ENCODE measurements at regions not wholly inside any gene's neighbourhood (a gene's known extent, or its start where the extent isn't known, plus 50 kb on each side); places are given as distances from the start of the nearest gene placed in this dataset.

DNA sequence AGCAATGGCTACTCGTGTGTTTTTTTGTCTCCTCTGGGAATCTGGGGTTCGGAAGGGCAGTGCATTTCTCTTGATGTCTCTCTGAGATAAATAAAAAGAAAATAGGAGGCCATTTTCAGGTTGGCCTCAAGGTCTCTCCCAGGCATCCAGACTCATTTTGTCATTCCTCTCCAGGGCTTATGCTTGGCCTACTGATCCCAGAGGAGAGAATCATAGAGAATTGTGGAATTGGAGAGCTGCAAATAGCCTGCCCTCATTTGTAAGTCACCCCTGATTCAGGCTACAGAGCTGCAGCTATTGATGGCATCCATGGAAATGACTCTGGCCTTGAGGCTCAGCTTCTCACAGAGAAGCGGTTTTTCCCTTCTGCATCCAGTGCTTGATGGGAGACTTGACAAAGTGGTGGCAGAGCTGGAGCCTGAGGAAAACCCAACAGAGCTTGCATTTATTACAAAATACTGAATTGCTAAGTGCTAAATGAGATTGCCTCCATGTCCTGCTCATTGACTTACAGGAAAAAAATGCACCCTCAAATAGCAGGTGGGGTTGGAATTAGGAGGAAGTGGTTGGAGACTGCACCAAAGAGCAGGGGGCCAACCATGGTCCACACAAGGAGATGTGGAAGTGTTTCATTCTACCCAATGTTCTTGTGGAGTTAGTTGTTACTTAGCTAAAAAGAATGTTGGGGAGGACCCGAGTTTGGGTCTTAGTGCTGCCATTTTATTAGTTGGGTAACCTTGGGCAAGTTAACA is 140.4 kb downstream of the S1PR1 start:
- in situ Hi-C loops (cut with HindIII; ENCODE audit: low pct_unique_long_range_greater_than_20kb, low sequenced_read_pairs): no loop called here
- H3K27ac ChIP-seq (ENCODE audit: low read length): no peak overlapping the region
- ATAC-seq: no peak

DNA sequence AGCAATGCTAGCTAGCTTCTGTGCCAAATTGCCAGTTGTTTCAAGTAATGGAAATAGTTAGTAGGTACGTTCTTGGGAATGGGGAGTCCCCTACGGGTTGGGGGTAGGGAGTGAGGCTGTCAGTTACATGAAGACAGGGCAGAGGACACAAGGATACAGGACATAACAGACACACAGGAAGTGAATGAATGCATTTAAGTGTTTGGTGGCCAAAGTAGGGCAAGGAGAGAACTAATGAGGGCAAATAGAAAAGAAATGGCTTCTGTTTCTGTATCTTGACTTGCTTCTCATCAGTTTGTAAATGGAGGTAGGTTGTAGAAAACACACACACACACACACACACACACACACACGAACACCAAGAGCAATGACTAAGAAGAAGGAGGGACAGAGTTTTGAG is 142.2 kb downstream of the S1PR1 start:
- ChIA-PET CTCF (no interaction called here), POLR2A (no interaction called here)
- no peak overlapping the region for H3K4me3 ChIP-seq (ENCODE audit: low read depth in 2 of 2, low read length in 2 of 2)
- ATAC-seq: no peak
- H3K4me1 ChIP-seq (ENCODE audit: control insufficient read depth, insufficient read depth, low read length): no peaks in the 10 kb centered on the region
- no peak overlapping the region for H3K27ac ChIP-seq (ENCODE audit: low read length)
- H3K27me3 ChIP-seq (ENCODE audit: control insufficient read depth, insufficient read depth, low read length): no peaks in the 10 kb centered on the region
- DNase-seq (ENCODE audit: low read depth, low spot score): no peak
- BruUV-seq (replicated peaks): no TSS peak
- no peak for TF ChIP-seq POLR2AphosphoS5 (IDR thresholded peaks at IDR 0.05; ENCODE audit: low read depth, low read length)
- TF ChIP-seq, protein P1, sequence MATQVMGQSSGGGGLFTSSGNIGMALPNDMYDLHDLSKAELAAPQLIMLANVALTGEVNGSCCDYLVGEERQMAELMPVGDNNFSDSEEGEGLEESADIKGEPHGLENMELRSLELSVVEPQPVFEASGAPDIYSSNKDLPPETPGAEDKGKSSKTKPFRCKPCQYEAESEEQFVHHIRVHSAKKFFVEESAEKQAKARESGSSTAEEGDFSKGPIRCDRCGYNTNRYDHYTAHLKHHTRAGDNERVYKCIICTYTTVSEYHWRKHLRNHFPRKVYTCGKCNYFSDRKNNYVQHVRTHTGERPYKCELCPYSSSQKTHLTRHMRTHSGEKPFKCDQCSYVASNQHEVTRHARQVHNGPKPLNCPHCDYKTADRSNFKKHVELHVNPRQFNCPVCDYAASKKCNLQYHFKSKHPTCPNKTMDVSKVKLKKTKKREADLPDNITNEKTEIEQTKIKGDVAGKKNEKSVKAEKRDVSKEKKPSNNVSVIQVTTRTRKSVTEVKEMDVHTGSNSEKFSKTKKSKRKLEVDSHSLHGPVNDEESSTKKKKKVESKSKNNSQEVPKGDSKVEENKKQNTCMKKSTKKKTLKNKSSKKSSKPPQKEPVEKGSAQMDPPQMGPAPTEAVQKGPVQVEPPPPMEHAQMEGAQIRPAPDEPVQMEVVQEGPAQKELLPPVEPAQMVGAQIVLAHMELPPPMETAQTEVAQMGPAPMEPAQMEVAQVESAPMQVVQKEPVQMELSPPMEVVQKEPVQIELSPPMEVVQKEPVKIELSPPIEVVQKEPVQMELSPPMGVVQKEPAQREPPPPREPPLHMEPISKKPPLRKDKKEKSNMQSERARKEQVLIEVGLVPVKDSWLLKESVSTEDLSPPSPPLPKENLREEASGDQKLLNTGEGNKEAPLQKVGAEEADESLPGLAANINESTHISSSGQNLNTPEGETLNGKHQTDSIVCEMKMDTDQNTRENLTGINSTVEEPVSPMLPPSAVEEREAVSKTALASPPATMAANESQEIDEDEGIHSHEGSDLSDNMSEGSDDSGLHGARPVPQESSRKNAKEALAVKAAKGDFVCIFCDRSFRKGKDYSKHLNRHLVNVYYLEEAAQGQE (IDR thresholded peaks at IDR 0.05; ENCODE audit: insufficient read depth in 1 of 2, low read depth in 2 of 2, low read length in 1 of 2): no peak
- no peak for TF ChIP-seq SIN3A (IDR thresholded peaks at IDR 0.05; ENCODE audit: borderline replicate concordance, insufficient read depth, low read depth, low read length)
- TF ChIP-seq, protein P2, sequence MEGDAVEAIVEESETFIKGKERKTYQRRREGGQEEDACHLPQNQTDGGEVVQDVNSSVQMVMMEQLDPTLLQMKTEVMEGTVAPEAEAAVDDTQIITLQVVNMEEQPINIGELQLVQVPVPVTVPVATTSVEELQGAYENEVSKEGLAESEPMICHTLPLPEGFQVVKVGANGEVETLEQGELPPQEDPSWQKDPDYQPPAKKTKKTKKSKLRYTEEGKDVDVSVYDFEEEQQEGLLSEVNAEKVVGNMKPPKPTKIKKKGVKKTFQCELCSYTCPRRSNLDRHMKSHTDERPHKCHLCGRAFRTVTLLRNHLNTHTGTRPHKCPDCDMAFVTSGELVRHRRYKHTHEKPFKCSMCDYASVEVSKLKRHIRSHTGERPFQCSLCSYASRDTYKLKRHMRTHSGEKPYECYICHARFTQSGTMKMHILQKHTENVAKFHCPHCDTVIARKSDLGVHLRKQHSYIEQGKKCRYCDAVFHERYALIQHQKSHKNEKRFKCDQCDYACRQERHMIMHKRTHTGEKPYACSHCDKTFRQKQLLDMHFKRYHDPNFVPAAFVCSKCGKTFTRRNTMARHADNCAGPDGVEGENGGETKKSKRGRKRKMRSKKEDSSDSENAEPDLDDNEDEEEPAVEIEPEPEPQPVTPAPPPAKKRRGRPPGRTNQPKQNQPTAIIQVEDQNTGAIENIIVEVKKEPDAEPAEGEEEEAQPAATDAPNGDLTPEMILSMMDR (IDR thresholded peaks at IDR 0.05): no peak
- no peak for TF ChIP-seq TCF7L2 (IDR thresholded peaks at IDR 0.05; ENCODE audit: low read depth, low read length)
- no peaks in the 10 kb centered on the region for H3K36me3 ChIP-seq (ENCODE audit: control insufficient read depth, insufficient read depth, low read length)
- H3K9me3 ChIP-seq (ENCODE audit: control insufficient read depth, insufficient read depth, low read depth, low read length): no peaks in the 10 kb centered on the region
- in situ Hi-C loops (cut with HindIII; ENCODE audit: low pct_unique_long_range_greater_than_20kb, low sequenced_read_pairs) (no loop called here), intact Hi-C loops (cut with micrococcal nuclease; ENCODE audit: unreplicated experiment) (no loop called here)

More for the DNA sequence above, 140.4 kb downstream of the S1PR1 start:
- H3K27me3 ChIP-seq (ENCODE audit: control insufficient read depth, insufficient read depth, low read length): no peaks in the 10 kb centered on the region
- intact Hi-C loops (cut with micrococcal nuclease; ENCODE audit: unreplicated experiment): no loop called here
- no peak overlapping the region for H3K4me3 ChIP-seq (ENCODE audit: low read depth in 2 of 2, low read length in 2 of 2)
- TF ChIP-seq SIN3A (IDR thresholded peaks at IDR 0.05; ENCODE audit: borderline replicate concordance, insufficient read depth, low read depth, low read length) (no peak), TCF7L2 (IDR thresholded peaks at IDR 0.05; ENCODE audit: low read depth, low read length) (no peak), POLR2AphosphoS5 (IDR thresholded peaks at IDR 0.05; ENCODE audit: low read depth, low read length) (no peak)
- TF ChIP-seq, protein P1 (IDR thresholded peaks at IDR 0.05; ENCODE audit: insufficient read depth in 1 of 2, low read depth in 2 of 2, low read length in 1 of 2): no peak
- TF ChIP-seq, protein P2 (IDR thresholded peaks at IDR 0.05): no peak
- ChIA-PET CTCF (no interaction called here), POLR2A (no interaction called here)
- H3K36me3 ChIP-seq (ENCODE audit: control insufficient read depth, insufficient read depth, low read length): no peaks in the 10 kb centered on the region
- no peak for DNase-seq (ENCODE audit: low read depth, low spot score)
- no TSS peak for BruUV-seq (replicated peaks)
- H3K9me3 ChIP-seq (ENCODE audit: control insufficient read depth, insufficient read depth, low read depth, low read length): no peaks in the 10 kb centered on the region
- no peaks in the 10 kb centered on the region for H3K4me1 ChIP-seq (ENCODE audit: control insufficient read depth, insufficient read depth, low read length)

All from Panc1 (cell line).